Inflammatory macrophage treated with lipopolysaccharide for 1 hour (primary cell): ENCODE measurements at regions not wholly inside any gene's neighbourhood (a gene's known extent, or its start where the extent isn't known, plus 50 kb on each side); places are given as distances from the start of the nearest gene placed in this dataset.
"Not testable (repeated sequence)": the region's sequence is repeated elsewhere in the genome, so short reads cannot be mapped to it uniquely, and the experiment has no call there.

Experiments
- DNase-seq, 2 donors: peaks; one replicate each; pipeline ENCODE4 v3.0.0-alpha.2; 2020 to 2022

GRCh38 chr20:53833333-53834061 lies 236.9 kb downstream of the BCAS1 start:
- peak; percentile 61 to 69 for DNase-seq

GRCh38 chr20:53832499-53832898 lies 237.9 kb downstream of the BCAS1 start:
- no peak for DNase-seq

- no peak for DNase-seq
Measured at GRCh38 chr20:53831812-53832211, 238.2 kb upstream of the ZNF217 start.

- no peak for DNase-seq
Measured at GRCh38 chr20:53831228-53831627, 237.6 kb upstream of the ZNF217 start.

- peak; percentile 59 to 75 for DNase-seq
Measured at GRCh38 chr20:53829724-53830521, 236.3 kb upstream of the ZNF217 start.

GRCh38 chr20:53829255-53829723 lies 235.7 kb upstream of the ZNF217 start:
- DNase-seq, result peak; percentile 76 to 89

- DNase-seq, result peak; percentile 26 to 49
Measured at GRCh38 chr20:53828682-53829254, 235.1 kb upstream of the ZNF217 start.

- DNase-seq, result peak in 1 of 2 donors; percentile 43
Measured at GRCh38 chr20:53828088-53828681, 234.5 kb upstream of the ZNF217 start.

GRCh38 chr20:53827292-53828087 lies 233.9 kb upstream of the ZNF217 start:
- DNase-seq, result no peak

- peak in 1 of 2 donors; percentile 62 for DNase-seq
Measured at GRCh38 chr20:53826597-53827291, 233.1 kb upstream of the ZNF217 start.

- DNase-seq, result no peak
Measured at GRCh38 chr20:53826090-53826489, 232.5 kb upstream of the ZNF217 start.

- no peak for DNase-seq
Measured at GRCh38 chr20:53825282-53825681, 231.6 kb upstream of the ZNF217 start.

- no peak for DNase-seq
Measured at GRCh38 chr20:53824779-53825178, 231.1 kb upstream of the ZNF217 start.

- no peak for DNase-seq
Measured at GRCh38 chr20:53823121-53823764, 229.6 kb upstream of the ZNF217 start.

- no peak for DNase-seq
Measured at GRCh38 chr20:53822534-53822933, 228.9 kb upstream of the ZNF217 start.

- no peak for DNase-seq
Measured at GRCh38 chr20:53819973-53820451, 226.4 kb upstream of the ZNF217 start.

- no peak for DNase-seq
Measured at GRCh38 chr20:53818457-53819177, 225.0 kb upstream of the ZNF217 start.

- not testable (repeated sequence) for DNase-seq
Measured at GRCh38 chr20:53817513-53817912, 223.9 kb upstream of the ZNF217 start.

GRCh38 chr20:53816872-53817398 lies 223.3 kb upstream of the ZNF217 start:
- no peak for DNase-seq

- DNase-seq, result no peak
Measured at GRCh38 chr20:53815509-53815908, 221.9 kb upstream of the ZNF217 start.
